K562 (cell line): ENCODE measurements at regions not wholly inside any gene's neighbourhood (a gene's known extent, or its start where the extent isn't known, plus 50 kb on each side); places are given as distances from the start of the nearest gene placed in this dataset.

ENCODE experiments used
- CAMTA2 ChIP-seq: fragments of 250-450 bp; sonication (Bioruptor Pico); conservative IDR thresholded peaks from 2 replicates; pipeline ENCODE4 v1.5.1; 2022
- CBX5 ChIP-seq: IDR thresholded peaks from 2 replicates; pipeline ENCODE4 v1.6.1; 2014; ENCODE audit warnings: low read depth, borderline replicate concordance
- CTCFL ChIP-seq: IDR thresholded peaks from 2 replicates; pipeline ENCODE4 v1.6.1; 2011; ENCODE audit warnings: borderline replicate concordance, low read depth, mild to moderate bottlenecking, moderate library complexity, low read length; ENCODE audit not compliant: insufficient read depth, poor library complexity, severe bottlenecking
- ELF4 ChIP-seq: fragments of 450-650 bp; formaldehyde crosslinking; IDR thresholded peaks from 2 replicates; pipeline ENCODE4 v1.4.0; 2022; ENCODE audit warnings: missing genetic modification characterization
- FOXP1 ChIP-seq: sonication (generic); formaldehyde crosslinking; IDR thresholded peaks from 2 replicates; pipeline ENCODE4 v1.8.0; 2022; ENCODE audit warnings: mild to moderate bottlenecking, missing genetic modification reagents
- KDM2B ChIP-seq: fragments of 250-450 bp; sonication (Bioruptor Pico); IDR thresholded peaks from 2 replicates; pipeline ENCODE4 v1.8.0; 2021; ENCODE audit warnings: mild to moderate bottlenecking, moderate library complexity
- MECOM ChIP-seq: fragments of 250-450 bp; sonication (Bioruptor Pico); IDR thresholded peaks from 2 replicates; pipeline ENCODE4 v1.8.0; 2022; ENCODE audit warnings: inconsistent platforms
- PKNOX1 ChIP-seq: fragments of 450-650 bp; IDR thresholded peaks from 2 replicates; pipeline ENCODE4 v1.6.1; 2016
- RAD21 ChIP-seq, 2 experiments: fragments of 250-450 bp in 1 of 2; fragments of 450-650 bp in 1 of 2; sonication (Bioruptor Pico) in 1 of 2; formaldehyde crosslinking in 1 of 2; IDR thresholded peaks in 1 of 2; conservative IDR thresholded peaks in 1 of 2; 2 replicates each; pipeline versions ENCODE4 v1.4.0 to v1.8.0; 2020 to 2022; ENCODE audit warnings: mild to moderate bottlenecking in 2 of 2, moderate library complexity in 1 of 2
- RNF2 ChIP-seq: sonication (generic); IDR thresholded peaks from 2 replicates; pipeline ENCODE4 v1.6.1; 2016
- RREB1 ChIP-seq: fragments of 250-450 bp; sonication (Bioruptor Pico); IDR thresholded peaks from 2 replicates; pipeline ENCODE4 v1.4.0; 2020
- RUNX1 ChIP-seq: sonication (generic); IDR thresholded peaks from 2 replicates; pipeline ENCODE4 v1.6.1; 2016; ENCODE audit warnings: antibody characterized with exemption, low read depth
- TBP ChIP-seq: optimal IDR thresholded peaks from 2 replicates; pipeline ENCODE3; 2011; ENCODE audit warnings: low read depth, low read length, improper control_type of control experiment
- ZBTB11 ChIP-seq, 3 experiments: fragments of 200-800 bp in 1 of 3; fragments of 250-450 bp in 1 of 3; fragments of 450-650 bp in 1 of 3; sonication (Bioruptor Pico) in 1 of 3; sonication (Bioruptor generic) in 1 of 3; formaldehyde crosslinking in 1 of 3; IDR thresholded peaks; 2 replicates each; pipeline versions ENCODE4 v1.6.1 to v1.8.0; 2016 to 2022; ENCODE audit warnings: mild to moderate bottlenecking in 2 of 3, missing genetic modification characterization in 2 of 3, missing compliant biosample characterization in 1 of 3, moderate library complexity in 1 of 3

- TF ChIP-seq CTCFL: peak; percentile 57
- peak; percentile 68 for TF ChIP-seq PKNOX1
- no peak for TF ChIP-seq RUNX1
- peak; percentile 33 for TF ChIP-seq TBP
- no peak for TF ChIP-seq RREB1 (CRISPR knock-in tag)
- TF ChIP-seq FOXP1 (CRISPR knock-in tag): no peak
- TF ChIP-seq RAD21 (CRISPR knock-in tag; conservative IDR thresholded peaks at IDR 0.05 in 1 of 2, IDR thresholded peaks at IDR 0.05 in 1 of 2): peak; percentile 60 to 73
- no peak for TF ChIP-seq ZBTB11 (CRISPR knock-in tag; IDR thresholded peaks at IDR 0.05)
- no peak for TF ChIP-seq RNF2
- no peak for TF ChIP-seq MECOM (CRISPR knock-in tag)
- TF ChIP-seq KDM2B (CRISPR knock-in tag): no peak
- no peak for TF ChIP-seq CBX5
- TF ChIP-seq ELF4: peak; percentile 23; the same call in 1 of the 2 replicates
- TF ChIP-seq CAMTA2 (CRISPR knock-in tag): no peak
Observed at GRCh38 chr9:113682297-113682771, 193.8 kb upstream of the ZNF618 start (continued).
